ENCODE measurements at regions not wholly inside any gene's neighbourhood (a gene's known extent, or its start where the extent isn't known, plus 50 kb on each side); places are given as distances from the start of the nearest gene placed in this dataset.

DNA sequence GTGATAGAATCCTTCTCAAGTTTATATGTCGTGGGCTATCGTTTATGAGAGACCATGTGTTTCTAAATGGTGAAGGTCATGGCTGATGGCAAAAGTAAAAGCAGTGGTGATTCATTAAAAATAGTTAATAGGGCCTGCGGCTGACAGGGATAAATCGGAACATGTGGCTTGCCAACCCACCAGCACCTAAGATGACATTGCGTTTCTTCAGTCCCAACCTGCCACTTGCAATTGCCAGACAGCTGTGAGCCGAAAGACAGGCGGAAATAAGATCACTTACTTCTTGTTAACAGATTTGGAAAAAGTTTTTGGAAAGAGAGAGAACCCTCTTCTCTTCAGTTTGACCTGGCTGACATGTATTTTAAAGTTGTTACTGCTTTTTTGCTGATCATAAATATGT lies 131.5 kb upstream of the MPPED2 start:
- Mint-ChIP-seq H3K9me3 (no peaks in the 10 kb centered on the region), H3K4me1 (ENCODE audit: low read depth) (no peaks in the 10 kb centered on the region), H3K4me3 (no peak overlapping the region), H3K27ac (no peak overlapping the region), H3K27me3 (no peaks in the 10 kb centered on the region), H3K36me3 (ENCODE audit: low read depth) (no peaks in the 10 kb centered on the region)
- intact Hi-C loops (cut with micrococcal nuclease) = no loop called here
- POLR2A ChIA-PET = no interaction called here
- DNase-seq (no peak), ATAC-seq (no peak)
- TF ChIP-seq, protein P1, sequence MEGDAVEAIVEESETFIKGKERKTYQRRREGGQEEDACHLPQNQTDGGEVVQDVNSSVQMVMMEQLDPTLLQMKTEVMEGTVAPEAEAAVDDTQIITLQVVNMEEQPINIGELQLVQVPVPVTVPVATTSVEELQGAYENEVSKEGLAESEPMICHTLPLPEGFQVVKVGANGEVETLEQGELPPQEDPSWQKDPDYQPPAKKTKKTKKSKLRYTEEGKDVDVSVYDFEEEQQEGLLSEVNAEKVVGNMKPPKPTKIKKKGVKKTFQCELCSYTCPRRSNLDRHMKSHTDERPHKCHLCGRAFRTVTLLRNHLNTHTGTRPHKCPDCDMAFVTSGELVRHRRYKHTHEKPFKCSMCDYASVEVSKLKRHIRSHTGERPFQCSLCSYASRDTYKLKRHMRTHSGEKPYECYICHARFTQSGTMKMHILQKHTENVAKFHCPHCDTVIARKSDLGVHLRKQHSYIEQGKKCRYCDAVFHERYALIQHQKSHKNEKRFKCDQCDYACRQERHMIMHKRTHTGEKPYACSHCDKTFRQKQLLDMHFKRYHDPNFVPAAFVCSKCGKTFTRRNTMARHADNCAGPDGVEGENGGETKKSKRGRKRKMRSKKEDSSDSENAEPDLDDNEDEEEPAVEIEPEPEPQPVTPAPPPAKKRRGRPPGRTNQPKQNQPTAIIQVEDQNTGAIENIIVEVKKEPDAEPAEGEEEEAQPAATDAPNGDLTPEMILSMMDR (IDR thresholded peaks at IDR 0.05) = no peak
- CTCF ChIA-PET = no interaction called here

DNA sequence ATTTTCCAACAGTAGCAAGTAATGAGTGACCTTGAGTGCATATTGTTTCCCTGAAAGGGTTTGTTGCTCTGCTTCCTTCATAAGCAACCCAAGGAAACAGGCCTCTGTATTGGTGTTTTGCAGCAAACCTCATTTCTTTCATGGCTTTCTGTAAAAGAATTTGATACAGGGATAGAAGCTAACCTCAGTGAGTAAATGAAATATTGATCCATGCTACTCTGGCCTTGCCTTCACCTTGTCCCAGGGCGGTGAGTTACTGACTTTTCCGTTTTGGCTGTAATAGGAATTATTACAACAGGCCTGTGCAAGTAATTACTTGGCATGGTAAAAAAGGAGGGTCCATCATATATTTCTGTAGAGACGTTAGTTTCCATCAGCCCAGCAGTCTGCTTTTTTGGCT lies 130.9 kb upstream of the MPPED2 start:
- intact Hi-C loops (cut with micrococcal nuclease) = no loop called here
- POLR2A ChIA-PET = no interaction called here
- H3K4me3 Mint-ChIP-seq = no peak overlapping the region
- no peaks in the 10 kb centered on the region for H3K27me3 Mint-ChIP-seq
- no peaks in the 10 kb centered on the region for H3K36me3 Mint-ChIP-seq (ENCODE audit: low read depth)
- TF ChIP-seq, protein P1 (IDR thresholded peaks at IDR 0.05) = no peak
- no peak for ATAC-seq
- no peak for DNase-seq
- no peaks in the 10 kb centered on the region for H3K4me1 Mint-ChIP-seq (ENCODE audit: low read depth)
- no peaks in the 10 kb centered on the region for H3K9me3 Mint-ChIP-seq
- H3K27ac Mint-ChIP-seq = no peak overlapping the region
- CTCF ChIA-PET = no interaction called here

DNA sequence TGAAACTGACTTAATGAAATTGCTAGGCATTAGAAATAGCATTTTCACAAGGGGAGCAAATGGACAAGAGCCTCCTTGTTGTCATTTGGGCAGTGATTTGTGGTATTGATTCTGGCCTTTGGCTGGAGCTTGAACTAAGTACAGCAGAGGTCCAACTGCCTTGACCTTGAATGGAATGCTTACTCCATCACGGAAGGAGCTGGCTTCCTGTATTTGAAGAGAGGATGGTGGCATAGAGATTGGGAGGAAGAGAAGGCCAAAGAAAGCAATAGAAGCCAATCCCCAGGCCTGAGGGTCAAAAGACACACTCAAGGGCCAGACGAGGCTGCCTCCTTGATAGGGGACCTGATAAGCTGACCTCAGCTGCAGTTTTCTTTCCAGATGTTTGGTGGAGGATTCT lies 126.6 kb upstream of the MPPED2 start:
- no peaks in the 10 kb centered on the region for H3K27me3 Mint-ChIP-seq
- POLR2A ChIA-PET = no interaction called here
- H3K27ac Mint-ChIP-seq = no peak overlapping the region
- no peaks in the 10 kb centered on the region for H3K4me1 Mint-ChIP-seq (ENCODE audit: low read depth)
- TF ChIP-seq, protein P1 (IDR thresholded peaks at IDR 0.05) = no peak
- H3K9me3 Mint-ChIP-seq = no peaks in the 10 kb centered on the region
- no peak for DNase-seq
- ATAC-seq = no peak
- CTCF ChIA-PET = interaction anchor here (1.0 kb wide), 1 partner anchor 205 kb away, joined by 4 read pairs; no protein-coding TSS in a partner anchor
- intact Hi-C loops (cut with micrococcal nuclease) = no loop called here
- no peaks in the 10 kb centered on the region for H3K36me3 Mint-ChIP-seq (ENCODE audit: low read depth)
- H3K4me3 Mint-ChIP-seq = no peak overlapping the region

DNA sequence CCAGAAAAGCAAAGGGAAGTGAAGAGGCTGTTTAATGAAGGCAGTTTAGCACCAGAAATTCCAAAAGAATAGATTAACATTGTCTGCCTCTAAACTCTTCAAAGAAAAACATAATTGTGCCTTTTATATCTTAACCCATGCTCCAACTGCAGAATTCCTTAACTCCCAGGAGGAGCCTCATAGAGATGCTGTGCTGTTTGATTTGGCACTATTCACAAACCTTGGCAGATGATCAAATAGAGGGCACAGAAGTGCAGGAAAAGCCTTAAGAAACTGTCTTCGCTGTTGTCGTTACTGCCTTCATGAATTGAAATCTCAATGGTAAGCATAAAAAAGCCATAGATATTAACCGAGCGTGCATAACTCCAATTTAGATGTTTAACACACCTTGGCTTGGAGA lies 124.1 kb upstream of the MPPED2 start:
- H3K4me1 Mint-ChIP-seq (ENCODE audit: low read depth) = no peaks in the 10 kb centered on the region
- intact Hi-C loops (cut with micrococcal nuclease) = no loop called here
- TF ChIP-seq, protein P1 (IDR thresholded peaks at IDR 0.05) = no peak
- H3K36me3 Mint-ChIP-seq (ENCODE audit: low read depth) = no peaks in the 10 kb centered on the region
- ATAC-seq = no peak
- CTCF ChIA-PET = no interaction called here
- no peaks in the 10 kb centered on the region for H3K27me3 Mint-ChIP-seq
- no peak overlapping the region for H3K27ac Mint-ChIP-seq
- POLR2A ChIA-PET = no interaction called here
- no peaks in the 10 kb centered on the region for H3K9me3 Mint-ChIP-seq
- H3K4me3 Mint-ChIP-seq = no peak overlapping the region
- no peak for DNase-seq

DNA sequence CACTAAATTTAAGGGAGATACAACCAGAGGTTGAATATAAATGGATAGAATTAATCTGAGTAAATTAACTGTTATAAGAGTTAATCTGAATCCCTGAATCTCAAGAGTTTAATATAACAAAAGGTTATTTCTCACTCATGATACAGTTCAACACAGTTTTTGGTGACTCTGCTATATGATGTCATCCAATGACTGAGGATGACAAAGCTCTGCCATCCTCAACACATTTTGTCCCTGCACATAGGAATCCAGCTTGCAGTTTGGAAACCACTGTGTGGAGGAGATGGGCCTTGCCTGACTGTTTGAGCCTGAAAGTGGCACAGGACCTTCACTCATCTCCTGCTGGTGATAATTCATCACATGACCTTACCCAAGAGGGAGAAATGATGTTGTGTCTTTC lies 121.0 kb upstream of the MPPED2 start:
- intact Hi-C loops (cut with micrococcal nuclease) = no loop called here
- DNase-seq = no peak
- ChIA-PET POLR2A (no interaction called here), CTCF (no interaction called here)
- Mint-ChIP-seq H3K4me3 (no peak overlapping the region), H3K36me3 (ENCODE audit: low read depth) (no peaks in the 10 kb centered on the region), H3K27me3 (no peaks in the 10 kb centered on the region), H3K27ac (no peak overlapping the region), H3K9me3 (no peaks in the 10 kb centered on the region), H3K4me1 (ENCODE audit: low read depth) (no peaks in the 10 kb centered on the region)
- TF ChIP-seq, protein P1 (IDR thresholded peaks at IDR 0.05) = no peak
- no peak for ATAC-seq

All from activated CD8-positive, alpha-beta T cell treated with anti-CD3 and anti-CD28 coated beads for 36 hours (primary cell).